ENCODE measurements at regions not wholly inside any gene's neighbourhood (a gene's known extent, or its start where the extent isn't known, plus 50 kb on each side); places are given as distances from the start of the nearest gene placed in this dataset.

- peak; percentile 73 to 79 for DNase-seq
- TF ChIP-seq POLR2A (IDR thresholded peaks at IDR 0.05; ENCODE audit: low read length) (no peak), GATA1 (IDR thresholded peaks at IDR 0.05; ENCODE audit: low read depth, low read length) (no peak)
Measured at GRCh38 chr4:124262211-124263179, 450.0 kb downstream of the ANKRD50 start.

- TF ChIP-seq GATA1 (IDR thresholded peaks at IDR 0.05; ENCODE audit: low read depth, low read length): no peak
- TF ChIP-seq POLR2A (IDR thresholded peaks at IDR 0.05; ENCODE audit: low read length): no peak
- DNase-seq: no peak
Measured at GRCh38 chr4:124265701-124266100, 446.8 kb downstream of the ANKRD50 start.

- no peak for DNase-seq
- no peak for TF ChIP-seq GATA1 (IDR thresholded peaks at IDR 0.05; ENCODE audit: low read depth, low read length)
- no peak for TF ChIP-seq POLR2A (IDR thresholded peaks at IDR 0.05; ENCODE audit: low read length)
Measured at GRCh38 chr4:124266721-124267120, 445.8 kb downstream of the ANKRD50 start.

GRCh38 chr4:124276461-124276860 is 436.1 kb downstream of the ANKRD50 start:
- no peak for DNase-seq
- TF ChIP-seq POLR2A (IDR thresholded peaks at IDR 0.05; ENCODE audit: low read length) (no peak), GATA1 (IDR thresholded peaks at IDR 0.05; ENCODE audit: low read depth, low read length) (no peak)

- TF ChIP-seq POLR2A (IDR thresholded peaks at IDR 0.05; ENCODE audit: low read length) (no peak), GATA1 (IDR thresholded peaks at IDR 0.05; ENCODE audit: low read depth, low read length) (no peak)
- no peak for DNase-seq
Measured at GRCh38 chr4:124277691-124278090, 434.8 kb downstream of the ANKRD50 start.

GRCh38 chr4:124278477-124278876 is 434.1 kb downstream of the ANKRD50 start:
- DNase-seq: no peak
- no peak for TF ChIP-seq GATA1 (IDR thresholded peaks at IDR 0.05; ENCODE audit: low read depth, low read length)
- no peak for TF ChIP-seq POLR2A (IDR thresholded peaks at IDR 0.05; ENCODE audit: low read length)

- no peak for DNase-seq
- TF ChIP-seq POLR2A (IDR thresholded peaks at IDR 0.05; ENCODE audit: low read length) (no peak), GATA1 (IDR thresholded peaks at IDR 0.05; ENCODE audit: low read depth, low read length) (no peak)
Measured at GRCh38 chr4:124279741-124280140, 432.8 kb downstream of the ANKRD50 start.

- DNase-seq: no peak
- TF ChIP-seq GATA1 (IDR thresholded peaks at IDR 0.05; ENCODE audit: low read depth, low read length) (no peak), POLR2A (IDR thresholded peaks at IDR 0.05; ENCODE audit: low read length) (no peak)
Measured at GRCh38 chr4:124282301-124282898, 430.1 kb downstream of the ANKRD50 start.

GRCh38 chr4:124288706-124289486 is 423.6 kb downstream of the ANKRD50 start:
- TF ChIP-seq GATA1 (IDR thresholded peaks at IDR 0.05; ENCODE audit: low read depth, low read length) (no peak), POLR2A (IDR thresholded peaks at IDR 0.05; ENCODE audit: low read length) (no peak)
- DNase-seq: no peak

- no peak for DNase-seq
- TF ChIP-seq POLR2A (IDR thresholded peaks at IDR 0.05; ENCODE audit: low read length) (no peak), GATA1 (IDR thresholded peaks at IDR 0.05; ENCODE audit: low read depth, low read length) (no peak)
Measured at GRCh38 chr4:124290678-124291077, 421.9 kb downstream of the ANKRD50 start.

GRCh38 chr4:124295413-124295812 is 417.1 kb downstream of the ANKRD50 start:
- no peak for DNase-seq
- TF ChIP-seq POLR2A (IDR thresholded peaks at IDR 0.05; ENCODE audit: low read length) (no peak), GATA1 (IDR thresholded peaks at IDR 0.05; ENCODE audit: low read depth, low read length) (no peak)

- no peak for DNase-seq
- TF ChIP-seq POLR2A (IDR thresholded peaks at IDR 0.05; ENCODE audit: low read length) (no peak), GATA1 (IDR thresholded peaks at IDR 0.05; ENCODE audit: low read depth, low read length) (no peak)
Measured at GRCh38 chr4:124304941-124305340, 407.6 kb downstream of the ANKRD50 start.

GRCh38 chr4:124306352-124306751 is 406.2 kb downstream of the ANKRD50 start:
- TF ChIP-seq GATA1 (IDR thresholded peaks at IDR 0.05; ENCODE audit: low read depth, low read length) (no peak), POLR2A (IDR thresholded peaks at IDR 0.05; ENCODE audit: low read length) (no peak)
- DNase-seq: no peak

GRCh38 chr4:124307143-124307542 is 405.4 kb downstream of the ANKRD50 start:
- no peak for DNase-seq

More at GRCh38 chr4:124307143-124307542, 405.4 kb downstream of the ANKRD50 start:
- TF ChIP-seq POLR2A (IDR thresholded peaks at IDR 0.05; ENCODE audit: low read length): no peak
- TF ChIP-seq GATA1 (IDR thresholded peaks at IDR 0.05; ENCODE audit: low read depth, low read length): no peak

All from erythroblast (primary cell).